ENCODE measurements at regions not wholly inside any gene's neighbourhood (a gene's known extent, or its start where the extent isn't known, plus 50 kb on each side); places are given as distances from the start of the nearest gene placed in this dataset.
"Not testable (repeated sequence)": the region's sequence is repeated elsewhere in the genome, so short reads cannot be mapped to it uniquely, and the experiment has no call there.

DNA sequence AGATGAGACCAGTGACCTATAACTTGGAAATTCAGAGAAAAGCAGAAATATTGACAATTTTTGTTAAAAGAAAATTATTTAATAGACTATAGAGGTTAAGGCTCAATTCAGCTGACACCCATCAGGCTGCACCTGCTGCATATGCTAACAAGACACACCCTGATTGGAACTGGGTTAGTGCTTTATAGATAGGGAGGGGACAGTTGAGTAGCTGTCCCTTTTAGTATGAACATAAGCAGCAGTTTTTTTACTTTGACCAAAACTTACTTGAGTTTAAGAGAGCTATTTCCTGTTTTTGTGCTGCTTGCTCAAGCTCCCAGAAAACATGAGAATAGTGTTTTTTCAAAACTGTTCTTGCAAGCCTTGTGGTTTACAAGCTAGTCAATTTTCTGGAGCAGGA, 292.6 kb downstream of the LRRC3B start:
- in situ Hi-C loops (cut with MboI; ENCODE audit: low sequenced_read_pairs, unreplicated experiment) = no loop called here
- DNase-seq (ENCODE audit: low spot score) = no peak
- TF ChIP-seq, protein P1, sequence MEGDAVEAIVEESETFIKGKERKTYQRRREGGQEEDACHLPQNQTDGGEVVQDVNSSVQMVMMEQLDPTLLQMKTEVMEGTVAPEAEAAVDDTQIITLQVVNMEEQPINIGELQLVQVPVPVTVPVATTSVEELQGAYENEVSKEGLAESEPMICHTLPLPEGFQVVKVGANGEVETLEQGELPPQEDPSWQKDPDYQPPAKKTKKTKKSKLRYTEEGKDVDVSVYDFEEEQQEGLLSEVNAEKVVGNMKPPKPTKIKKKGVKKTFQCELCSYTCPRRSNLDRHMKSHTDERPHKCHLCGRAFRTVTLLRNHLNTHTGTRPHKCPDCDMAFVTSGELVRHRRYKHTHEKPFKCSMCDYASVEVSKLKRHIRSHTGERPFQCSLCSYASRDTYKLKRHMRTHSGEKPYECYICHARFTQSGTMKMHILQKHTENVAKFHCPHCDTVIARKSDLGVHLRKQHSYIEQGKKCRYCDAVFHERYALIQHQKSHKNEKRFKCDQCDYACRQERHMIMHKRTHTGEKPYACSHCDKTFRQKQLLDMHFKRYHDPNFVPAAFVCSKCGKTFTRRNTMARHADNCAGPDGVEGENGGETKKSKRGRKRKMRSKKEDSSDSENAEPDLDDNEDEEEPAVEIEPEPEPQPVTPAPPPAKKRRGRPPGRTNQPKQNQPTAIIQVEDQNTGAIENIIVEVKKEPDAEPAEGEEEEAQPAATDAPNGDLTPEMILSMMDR (IDR thresholded peaks at IDR 0.05; ENCODE audit: borderline replicate concordance, control extremely low read depth, extremely low read depth, insufficient read depth, missing control alignments) = no peak

DNA sequence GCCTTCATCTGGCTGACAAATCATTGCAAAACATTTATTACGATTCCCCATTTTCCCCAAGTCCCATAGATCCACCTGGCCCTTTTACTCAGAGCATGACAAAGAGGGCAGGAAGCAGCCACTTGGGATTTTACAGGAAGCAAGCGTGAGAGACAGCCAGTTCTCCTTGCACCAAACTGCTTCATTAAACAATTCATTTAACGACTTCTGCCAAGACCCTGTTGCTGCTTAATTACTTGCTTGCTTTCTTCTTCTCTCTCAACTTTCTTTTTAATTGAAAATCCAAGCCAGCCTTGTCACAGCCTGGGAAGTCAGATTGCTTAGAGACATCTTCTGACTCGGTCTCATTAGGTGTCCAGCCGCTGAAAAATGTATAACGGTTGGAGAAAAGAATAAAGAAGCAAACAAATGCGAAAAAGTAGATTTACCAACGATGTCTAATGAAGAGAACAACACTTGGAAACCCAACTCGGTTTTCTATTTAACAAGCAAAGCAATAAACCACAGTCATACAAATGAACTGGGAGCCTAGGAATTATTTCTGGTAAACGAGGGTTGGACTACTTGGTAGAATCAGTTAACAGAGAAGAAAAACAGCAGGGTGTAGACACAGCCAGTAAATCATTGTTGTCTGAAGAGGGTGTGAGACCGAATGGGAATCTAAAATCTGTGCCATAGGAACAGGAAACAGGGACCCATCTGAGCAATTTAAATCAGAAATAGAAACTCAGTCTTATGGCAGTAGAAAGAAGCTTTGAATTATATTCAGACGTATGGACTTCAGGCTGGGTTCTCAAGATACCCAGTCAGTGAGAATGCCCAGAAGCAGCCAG, 298.3 kb downstream of the LRRC3B start:
- DNase-seq (ENCODE audit: low spot score) = no peak
- TF ChIP-seq, protein P1 (IDR thresholded peaks at IDR 0.05; ENCODE audit: borderline replicate concordance, control extremely low read depth, extremely low read depth, insufficient read depth, missing control alignments) = no peak
- in situ Hi-C loops (cut with MboI; ENCODE audit: low sequenced_read_pairs, unreplicated experiment) = no loop called here

DNA sequence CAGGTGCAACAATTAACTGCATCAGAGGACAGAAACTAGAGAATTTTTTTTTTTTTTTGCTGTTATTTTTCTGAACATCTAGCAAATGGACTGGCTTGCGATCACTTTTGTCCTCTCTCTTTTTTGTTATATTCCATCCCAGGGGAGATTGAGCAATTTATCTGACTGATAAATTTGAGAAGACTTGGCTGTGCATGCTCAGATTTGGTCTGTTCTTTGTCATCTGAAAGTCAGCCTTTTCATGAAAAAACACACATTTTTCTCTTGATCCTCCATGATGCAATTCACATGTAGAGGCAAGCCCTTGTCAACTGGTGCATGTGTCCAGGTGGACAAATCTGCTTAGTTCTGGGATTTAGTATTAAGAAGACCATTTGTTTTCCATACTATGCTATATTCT, 309.3 kb downstream of the LRRC3B start:
- TF ChIP-seq, protein P1 (IDR thresholded peaks at IDR 0.05; ENCODE audit: borderline replicate concordance, control extremely low read depth, extremely low read depth, insufficient read depth, missing control alignments) = no peak
- DNase-seq (ENCODE audit: low spot score) = no peak

DNA sequence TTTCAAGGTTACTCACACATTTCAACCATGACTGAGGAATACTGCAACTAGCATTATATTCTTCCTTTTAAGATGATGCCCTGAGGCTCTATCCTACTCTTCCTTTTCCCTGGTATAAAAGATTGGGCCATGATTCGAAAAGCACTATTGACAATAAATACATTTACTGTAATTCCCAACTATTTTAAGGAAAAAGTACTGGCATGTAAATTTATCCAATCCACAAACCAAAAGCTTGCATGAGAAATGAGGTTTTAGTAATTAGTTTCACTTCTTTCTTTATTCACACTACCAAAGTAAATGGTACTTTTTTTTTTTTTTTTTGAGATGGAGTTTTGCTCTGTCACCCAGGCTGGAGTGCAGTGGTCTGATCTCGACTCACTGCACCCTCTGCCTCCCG, 310.2 kb downstream of the LRRC3B start:
- TF ChIP-seq, protein P1 (IDR thresholded peaks at IDR 0.05; ENCODE audit: borderline replicate concordance, control extremely low read depth, extremely low read depth, insufficient read depth, missing control alignments) = no peak
- in situ Hi-C loops (cut with MboI; ENCODE audit: low sequenced_read_pairs, unreplicated experiment) = no loop called here
- DNase-seq (ENCODE audit: low spot score) = no peak

More for the DNA sequence above, 309.3 kb downstream of the LRRC3B start:
- in situ Hi-C loops (cut with MboI; ENCODE audit: low sequenced_read_pairs, unreplicated experiment) = no loop called here

DNA sequence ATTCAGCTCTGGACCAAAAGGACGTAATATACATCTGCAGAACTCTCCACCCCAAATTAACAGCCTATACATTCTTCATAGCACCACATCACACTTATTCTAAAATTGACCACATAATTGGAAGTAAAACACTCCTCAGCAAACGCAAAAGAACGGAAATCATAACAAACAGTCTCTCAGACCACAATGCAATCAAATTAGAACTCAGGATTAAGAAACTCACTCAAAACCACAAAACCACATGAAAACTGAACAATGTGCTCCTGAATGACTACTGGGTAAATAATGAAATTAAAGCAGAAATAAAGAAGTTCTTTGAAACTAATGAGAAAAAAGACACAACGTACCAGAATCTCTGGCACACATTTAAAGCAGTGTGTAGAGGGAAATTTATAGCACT, 322.9 kb downstream of the LRRC3B start:
- DNase-seq (ENCODE audit: low spot score); in situ Hi-C loops (cut with MboI; ENCODE audit: low sequenced_read_pairs, unreplicated experiment): not testable (repeated sequence)

DNA sequence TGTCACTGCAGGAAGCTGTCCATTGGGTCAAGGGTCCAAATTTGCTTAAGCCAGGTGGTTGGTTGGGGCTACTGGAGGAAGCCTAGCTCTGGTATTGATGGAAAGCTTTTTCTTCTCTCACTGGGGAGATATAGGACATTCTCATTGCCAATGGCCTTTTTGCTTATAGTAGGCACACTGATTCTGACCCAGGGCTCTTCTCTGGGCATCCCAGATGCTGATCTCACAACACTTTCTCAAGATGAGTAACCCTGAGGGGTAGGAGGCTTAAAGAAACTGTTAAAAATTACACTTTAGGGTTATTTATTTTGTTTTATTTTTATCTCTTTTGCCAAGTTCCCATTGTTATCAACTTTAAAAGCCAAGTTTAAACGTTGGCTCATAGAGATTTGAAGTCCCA, 337.8 kb downstream of the LRRC3B start:
- DNase-seq (ENCODE audit: low spot score) = no peak
- in situ Hi-C loops (cut with MboI; ENCODE audit: low sequenced_read_pairs, unreplicated experiment) = no loop called here
- TF ChIP-seq, protein P1 (IDR thresholded peaks at IDR 0.05; ENCODE audit: borderline replicate concordance, control extremely low read depth, extremely low read depth, insufficient read depth, missing control alignments) = no peak

DNA sequence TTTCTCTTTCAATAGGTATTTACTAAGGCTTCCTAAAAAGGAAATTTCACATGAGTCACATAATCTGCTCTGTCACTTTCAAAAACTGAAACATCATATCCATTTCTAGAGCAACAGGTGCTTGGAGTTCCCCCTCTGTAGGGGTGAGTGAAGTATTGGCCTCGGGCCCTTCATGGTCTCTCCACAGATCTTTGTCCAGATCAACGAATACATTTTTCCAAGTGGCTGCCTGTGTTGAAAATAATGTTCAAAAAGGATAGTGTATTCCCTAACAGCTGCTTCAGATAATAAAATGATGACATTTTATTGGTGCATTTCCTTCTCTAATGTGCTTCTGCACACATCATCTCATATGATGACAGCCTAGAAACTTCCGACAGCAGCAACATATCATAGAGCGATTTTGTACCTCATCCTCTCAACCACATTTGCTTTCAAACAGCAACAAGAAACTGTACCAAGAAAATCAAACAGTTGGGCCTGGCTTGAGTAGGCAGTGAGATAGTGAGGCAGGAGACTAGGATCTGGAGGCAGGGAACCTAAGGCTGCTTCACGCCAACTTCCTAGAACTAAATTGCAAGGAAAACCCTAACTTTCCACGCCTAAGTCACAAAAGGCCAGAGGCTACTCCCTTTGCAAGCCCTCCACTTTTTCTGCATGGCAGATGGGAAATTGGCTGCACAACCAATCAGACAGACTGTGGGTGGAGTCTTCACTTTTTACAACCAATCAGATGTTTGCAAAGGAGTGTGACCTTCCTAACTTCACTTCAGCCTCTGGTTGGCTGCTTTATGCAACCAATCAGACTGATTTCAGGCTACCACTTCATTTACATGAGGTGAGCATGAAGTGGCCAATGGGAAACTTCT, 340.2 kb downstream of the LRRC3B start:
- in situ Hi-C loops (cut with MboI; ENCODE audit: low sequenced_read_pairs, unreplicated experiment) = no loop called here
- TF ChIP-seq, protein P1 (IDR thresholded peaks at IDR 0.05; ENCODE audit: borderline replicate concordance, control extremely low read depth, extremely low read depth, insufficient read depth, missing control alignments) = no peak
- DNase-seq (ENCODE audit: low spot score) = peak; percentile 42

All from GM13976 (cell line).